Mammary epithelial cell (primary cell): ENCODE measurements at regions not wholly inside any gene's neighbourhood (a gene's known extent, or its start where the extent isn't known, plus 50 kb on each side); places are given as distances from the start of the nearest gene placed in this dataset.

ENCODE experiments used
- CTCF ChIP-seq, 2 donors: IDR thresholded peaks in 1 of 2; conservative IDR thresholded peaks in 1 of 2; 2 replicates each; pipeline ENCODE4 v1.5.1; 2011 to 2012; ENCODE audit warnings: inconsistent platforms in 2 of 2, low read length in 2 of 2, mild to moderate bottlenecking in 2 of 2, control low read depth in 1 of 2, low read depth in 1 of 2; ENCODE audit not compliant: insufficient read depth in 1 of 2; ENCODE audit errors: extremely low read depth in 1 of 2
- EZH2 ChIP-seq: IDR thresholded peaks from 2 replicates; pipeline ENCODE4 v1.6.1; 2012; ENCODE audit warnings: low read length, inconsistent platforms, borderline replicate concordance

GRCh38 chr12:115094163-115094816 is 410.3 kb upstream of the TBX3 start:
- no peak for TF ChIP-seq CTCF (conservative IDR thresholded peaks at IDR 0.05 in 1 of 2, IDR thresholded peaks at IDR 0.05 in 1 of 2; ENCODE audit: extremely low read depth in 1 of 2, insufficient read depth in 1 of 2, low read depth in 1 of 2, low read length in 2 of 2)
- TF ChIP-seq EZH2, result no peak
